ENCODE measurements at regions not wholly inside any gene's neighbourhood (a gene's known extent, or its start where the extent isn't known, plus 50 kb on each side); places are given as distances from the start of the nearest gene placed in this dataset.
"Not testable (repeated sequence)": the region's sequence is repeated elsewhere in the genome, so short reads cannot be mapped to it uniquely, and the experiment has no call there.

DNA sequence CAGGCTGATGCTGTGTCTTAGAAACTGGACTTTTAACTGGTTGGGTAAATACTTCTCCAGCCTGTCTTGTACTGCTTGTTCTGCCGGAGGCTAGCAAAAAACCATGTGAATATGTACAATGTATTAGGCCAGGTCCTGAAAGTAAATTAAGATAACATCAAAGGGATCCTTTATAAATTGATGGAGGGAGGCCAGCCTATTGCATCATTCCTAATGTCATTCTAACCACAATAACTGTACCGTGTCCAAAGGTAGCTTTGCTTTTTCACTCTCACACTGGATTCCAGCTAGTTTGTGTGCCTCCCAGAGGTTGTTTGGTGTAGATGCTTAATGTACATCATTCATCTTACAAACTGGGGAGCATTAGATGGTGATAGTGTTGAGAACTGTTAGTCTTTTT, 91.2 kb upstream of the SEM1 start:
- Histone ChIP-seq H3K36me3 (ENCODE audit: low read depth) (no peaks in the 10 kb centered on the region), H3K27ac (ENCODE audit: poor library complexity, severe bottlenecking) (no peak overlapping the region), H3K27me3 (ENCODE audit: insufficient read depth, poor library complexity, severe bottlenecking) (peaks cover 12% of the 10 kb centered on the region), H3K9me3 (ENCODE audit: severe bottlenecking) (no peaks in the 10 kb centered on the region), H3K4me1 (ENCODE audit: insufficient read depth, poor library complexity, severe bottlenecking) (no peaks in the 10 kb centered on the region), H3K4me3 (ENCODE audit: severe bottlenecking) (no peak overlapping the region)
- no peak for TF ChIP-seq CTCF (IDR thresholded peaks at IDR 0.05; ENCODE audit: poor library complexity, severe bottlenecking)
- DNase-seq (ENCODE audit: low spot score) = no peak
- no peak for ATAC-seq (ENCODE audit: low read depth)

DNA sequence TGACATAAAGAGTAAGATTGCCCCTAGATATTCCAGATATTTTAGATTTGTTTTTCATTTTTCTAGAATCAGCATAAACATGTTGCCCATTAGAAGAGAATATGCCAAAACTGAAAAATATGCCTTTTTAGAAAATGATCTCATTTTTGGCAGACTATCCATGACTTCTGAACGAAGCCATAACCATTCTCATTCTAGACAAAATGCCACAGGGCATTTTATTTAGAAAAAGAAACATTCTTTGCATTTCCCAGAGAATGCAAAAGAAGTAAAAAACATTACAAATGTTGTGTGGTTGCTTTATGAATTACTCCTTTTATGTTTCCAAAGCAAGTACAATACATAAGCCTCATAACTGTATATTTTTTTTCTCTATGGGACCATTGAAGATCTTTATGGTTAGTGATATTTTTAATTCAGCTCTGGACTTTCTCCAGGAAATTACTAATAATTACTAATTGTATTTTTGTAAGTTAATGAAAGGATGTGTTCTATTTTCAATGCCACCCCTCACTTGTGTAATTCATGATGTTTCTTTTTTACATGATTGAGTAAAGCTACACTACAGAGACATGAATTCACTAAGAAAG, 109.6 kb upstream of the SEM1 start:
- Histone ChIP-seq H3K4me1 (ENCODE audit: insufficient read depth, poor library complexity, severe bottlenecking) (peaks cover 2% of the 10 kb centered on the region), H3K27me3 (ENCODE audit: insufficient read depth, poor library complexity, severe bottlenecking) (no peaks in the 10 kb centered on the region), H3K36me3 (ENCODE audit: low read depth) (no peaks in the 10 kb centered on the region), H3K9me3 (ENCODE audit: severe bottlenecking) (no peaks in the 10 kb centered on the region), H3K27ac (ENCODE audit: poor library complexity, severe bottlenecking) (no peak overlapping the region), H3K4me3 (ENCODE audit: severe bottlenecking) (no peak overlapping the region)
- no peak for TF ChIP-seq CTCF (IDR thresholded peaks at IDR 0.05; ENCODE audit: poor library complexity, severe bottlenecking)
- DNase-seq (ENCODE audit: low spot score) (no peak), ATAC-seq (ENCODE audit: low read depth) (no peak)

DNA sequence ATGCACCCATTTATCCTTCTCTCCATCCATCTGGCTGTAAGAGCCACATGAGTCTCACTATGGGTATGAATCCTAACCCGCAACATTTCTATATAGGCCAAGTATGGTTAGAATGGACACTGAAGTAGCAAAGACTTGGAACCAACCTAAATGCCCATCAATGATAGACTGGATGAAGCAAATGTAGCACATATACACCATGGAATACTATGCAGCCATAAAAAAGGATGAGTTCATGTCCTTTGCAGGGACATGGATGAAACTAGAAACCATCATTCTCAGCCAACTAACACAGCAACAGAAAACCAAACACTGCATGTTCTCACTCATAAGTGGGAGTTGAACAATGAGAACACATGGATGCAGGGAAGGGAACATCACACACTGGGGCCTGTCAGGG, 111.5 kb upstream of the SEM1 start:
- H3K36me3 ChIP-seq (ENCODE audit: low read depth); H3K9me3 ChIP-seq (ENCODE audit: severe bottlenecking); H3K4me1 ChIP-seq (ENCODE audit: insufficient read depth, poor library complexity, severe bottlenecking); H3K4me3 ChIP-seq (ENCODE audit: severe bottlenecking); H3K27me3 ChIP-seq (ENCODE audit: insufficient read depth, poor library complexity, severe bottlenecking); ATAC-seq (ENCODE audit: low read depth); DNase-seq (ENCODE audit: low spot score); H3K27ac ChIP-seq (ENCODE audit: poor library complexity, severe bottlenecking): not testable (repeated sequence)

DNA sequence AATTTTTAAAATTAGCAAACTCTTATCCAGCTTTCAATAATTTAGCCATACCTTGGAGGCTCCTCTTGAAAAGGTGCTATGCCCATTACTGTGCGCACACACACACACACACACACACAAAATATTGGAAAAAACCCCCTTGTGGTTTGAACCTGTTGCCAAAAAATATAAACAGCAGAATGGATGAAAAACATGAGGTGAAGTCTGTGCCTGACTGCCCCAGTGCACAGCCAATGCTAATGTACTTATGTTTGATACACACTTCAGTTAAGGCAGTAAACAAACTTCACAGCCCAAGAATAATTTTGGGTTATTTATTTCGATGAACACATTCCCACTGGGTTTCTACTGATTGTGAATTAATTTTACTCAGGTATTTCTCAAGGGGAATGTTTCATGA, 113.2 kb upstream of the SEM1 start:
- no peaks in the 10 kb centered on the region for H3K27me3 ChIP-seq (ENCODE audit: insufficient read depth, poor library complexity, severe bottlenecking)
- no peaks in the 10 kb centered on the region for H3K36me3 ChIP-seq (ENCODE audit: low read depth)
- peaks cover 2% of the 10 kb centered on the region for H3K4me1 ChIP-seq (ENCODE audit: insufficient read depth, poor library complexity, severe bottlenecking)
- ATAC-seq (ENCODE audit: low read depth) (no peak), DNase-seq (ENCODE audit: low spot score) (no peak)
- TF ChIP-seq CTCF (IDR thresholded peaks at IDR 0.05; ENCODE audit: poor library complexity, severe bottlenecking) = no peak
- no peaks in the 10 kb centered on the region for H3K9me3 ChIP-seq (ENCODE audit: severe bottlenecking)
- H3K4me3 ChIP-seq (ENCODE audit: severe bottlenecking) = no peak overlapping the region
- H3K27ac ChIP-seq (ENCODE audit: poor library complexity, severe bottlenecking) = no peak overlapping the region

GRCh38 chr7:96823274-96823673, 113.6 kb upstream of the SEM1 start:
- H3K4me3 ChIP-seq (ENCODE audit: severe bottlenecking) = no peak overlapping the region
- H3K27me3 ChIP-seq (ENCODE audit: insufficient read depth, poor library complexity, severe bottlenecking) = no peaks in the 10 kb centered on the region
- no peak for DNase-seq (ENCODE audit: low spot score)
- no peaks in the 10 kb centered on the region for H3K9me3 ChIP-seq (ENCODE audit: severe bottlenecking)
- ATAC-seq (ENCODE audit: low read depth) = peak; percentile 84
- no peaks in the 10 kb centered on the region for H3K36me3 ChIP-seq (ENCODE audit: low read depth)
- H3K27ac ChIP-seq (ENCODE audit: poor library complexity, severe bottlenecking) = no peak overlapping the region
- no peak for TF ChIP-seq CTCF (IDR thresholded peaks at IDR 0.05; ENCODE audit: poor library complexity, severe bottlenecking)
- peaks cover 2% of the 10 kb centered on the region for H3K4me1 ChIP-seq (ENCODE audit: insufficient read depth, poor library complexity, severe bottlenecking)
